H1 (cell line): ENCODE measurements at regions not wholly inside any gene's neighbourhood (a gene's known extent, or its start where the extent isn't known, plus 50 kb on each side); places are given as distances from the start of the nearest gene placed in this dataset.

Experiments used
- ATF2 ChIP-seq: IDR thresholded peaks from 2 replicates; pipeline ENCODE4 v1.6.1; 2012; ENCODE audit warnings: low read length, inconsistent platforms
- BRCA1 ChIP-seq: IDR thresholded peaks from 2 replicates; pipeline ENCODE4 v1.6.1; 2012; ENCODE audit warnings: low read depth, low read length, improper control_type of control experiment
- MAFK ChIP-seq: IDR thresholded peaks from 2 replicates; pipeline ENCODE4 v1.6.1; 2012; ENCODE audit warnings: low read depth, mild to moderate bottlenecking, improper control_type of control experiment, low read length
- RNF2 ChIP-seq: fragments of 200-900, 300-1000 bp; sonication (generic); IDR thresholded peaks from 2 replicates; pipeline ENCODE4 v1.7.1; 2016; ENCODE audit warnings: borderline replicate concordance, low read depth, mild to moderate bottlenecking, antibody characterized with exemption, low read length; ENCODE audit not compliant: poor library complexity, severe bottlenecking; ENCODE audit errors: missing control alignments
- RXRA ChIP-seq: IDR thresholded peaks from 2 replicates; pipeline ENCODE4 v1.6.1; 2011; ENCODE audit warnings: low read depth, mild to moderate bottlenecking, low read length, moderate library complexity; ENCODE audit not compliant: insufficient read depth
- SAP30 ChIP-seq: fragments of 300-600 bp; sonication (generic); IDR thresholded peaks from 2 replicates; pipeline ENCODE4 v1.7.1; 2012; ENCODE audit warnings: low read length, moderate library complexity, mild to moderate bottlenecking, inconsistent platforms; ENCODE audit not compliant: insufficient read depth, insufficient replicate concordance
- SRF ChIP-seq: IDR thresholded peaks from 2 replicates; pipeline ENCODE4 v1.6.1; 2011; ENCODE audit warnings: mild to moderate bottlenecking, low read depth, low read length, moderate library complexity

- TF ChIP-seq ATF2 (no peak), RNF2 (no peak), SRF (no peak), SAP30 (no peak), MAFK (no peak), BRCA1 (no peak), RXRA (no peak)
These were observed 1542.6 kb upstream of the CDH8 start (continued) for GRCh38 chr16:63578791-63579190.
